IMR-90 (cell line): ENCODE measurements at regions not wholly inside any gene's neighbourhood (a gene's known extent, or its start where the extent isn't known, plus 50 kb on each side); places are given as distances from the start of the nearest gene placed in this dataset.

Experiments used
- ATAC-seq: fragments of 200-7000 bp; cut with Tn5 transposase; 2 replicates; pipeline ENCODE4 v1.9.1; 2020; ENCODE audit warnings: low read depth, mild to moderate bottlenecking, moderate library complexity
- BruUV-seq: library from RNA; stranded (reverse); fragments of 400-500 nt; replicated peaks from 2 replicates; lab custom pipeline; 2021; lab: Mats Ljungman, UMichigan
- CTCF ChIA-PET: fragments of 300-600 bp; formaldehyde crosslinking; extraction: SDS; loops from one replicate; lab custom pipeline; 2021; ENCODE audit warnings: antibody characterized with exemption; lab: Yijun Ruan, JAX
- POLR2A ChIA-PET: fragments of 300-600 bp; sonication (Branson Sonifier 250); formaldehyde crosslinking; loops from one replicate; lab custom pipeline; 2022; ENCODE audit warnings: antibody characterized with exemption; ENCODE audit not compliant: unreplicated experiment; lab: Charles Lee
- DNase-seq: peaks from one replicate; pipeline ENCODE4 v3.0.0; 2013
- H2AFZ ChIP-seq: replicated peaks from 2 replicates; pipeline ENCODE3; 2013; ENCODE audit warnings: low read length, mild to moderate bottlenecking; ENCODE audit not compliant: poor library complexity
- H2AK5ac ChIP-seq: 2 replicates; pipeline ENCODE4 v1.6.1; 2013; ENCODE audit warnings: low read depth, low read length, inconsistent platforms
- H2AK9ac ChIP-seq: replicated peaks from 2 replicates; pipeline ENCODE3; 2013; ENCODE audit warnings: mild to moderate bottlenecking, low read depth, low read length, moderate library complexity; ENCODE audit not compliant: poor library complexity
- H2BK120ac ChIP-seq: 2 replicates; pipeline ENCODE4 v1.6.1; 2013; ENCODE audit warnings: low read depth, low read length, inconsistent platforms
- H2BK15ac ChIP-seq: 3 replicates; pipeline ENCODE4 v1.6.1; 2013; ENCODE audit warnings: low read depth, low read length, inconsistent platforms
- H2BK20ac ChIP-seq: 2 replicates; pipeline ENCODE4 v1.6.1; 2013; ENCODE audit warnings: low read depth, mild to moderate bottlenecking, inconsistent platforms, low read length, moderate library complexity
- H2BK5ac ChIP-seq: 2 replicates; pipeline ENCODE4 v1.6.1; 2013; ENCODE audit warnings: mild to moderate bottlenecking, low read depth, low read length, inconsistent platforms; ENCODE audit not compliant: poor library complexity, severe bottlenecking
- H3K14ac ChIP-seq: replicated peaks from 2 replicates; pipeline ENCODE4 v1.6.1; 2013; ENCODE audit warnings: low read depth, low read length, inconsistent platforms
- H3K18ac ChIP-seq: 2 replicates; pipeline ENCODE4 v1.6.1; 2013; ENCODE audit warnings: low read depth, low read length, control low read depth
- H3K23ac ChIP-seq: 2 replicates; pipeline ENCODE4 v1.6.1; 2013; ENCODE audit warnings: low read depth, low read length, inconsistent platforms
- H3K27ac ChIP-seq: 2 replicates; pipeline ENCODE4 v1.5.1; 2013; ENCODE audit warnings: mild to moderate bottlenecking, control low read depth, low read length; ENCODE audit not compliant: insufficient read depth
- H3K27me3 ChIP-seq: 2 replicates; pipeline ENCODE4 v1.6.1; 2013; ENCODE audit warnings: low read length; ENCODE audit not compliant: control insufficient read depth, insufficient read depth
- H3K36me3 ChIP-seq: 2 replicates; pipeline ENCODE4 v1.6.1; 2013; ENCODE audit warnings: low read length, mixed read lengths; ENCODE audit not compliant: control insufficient read depth, insufficient read depth
- H3K4ac ChIP-seq: 2 replicates; pipeline ENCODE4 v1.6.1; 2013; ENCODE audit warnings: low read depth, low read length, inconsistent platforms
- H3K4me1 ChIP-seq: 2 replicates; pipeline ENCODE4 v1.6.1; 2013; ENCODE audit warnings: low read length, mixed read lengths; ENCODE audit not compliant: control insufficient read depth, insufficient read depth
- H3K4me2 ChIP-seq: 2 replicates; pipeline ENCODE4 v1.6.1; 2013; ENCODE audit warnings: low read depth, mild to moderate bottlenecking, control low read depth, low read length, moderate library complexity
- H3K4me3 ChIP-seq: 2 replicates; pipeline ENCODE4 v1.5.1; 2013; ENCODE audit warnings: low read depth, mild to moderate bottlenecking, control low read depth, low read length, moderate library complexity; ENCODE audit not compliant: insufficient read depth
- H3K56ac ChIP-seq: 2 replicates; pipeline ENCODE4 v1.6.1; 2013; ENCODE audit warnings: low read length, inconsistent platforms; ENCODE audit not compliant: insufficient read depth; ENCODE audit errors: extremely low read depth
- H3K79me1 ChIP-seq, 2 experiments: 2 replicates each; pipeline ENCODE4 v1.6.1; 2013; ENCODE audit warnings: low read length in 2 of 2, inconsistent platforms in 1 of 2, low read depth in 1 of 2
- H3K9ac ChIP-seq: 2 replicates; pipeline ENCODE4 v1.6.1; 2013; ENCODE audit warnings: low read depth, low read length, control low read depth
- H3K9me1 ChIP-seq: 2 replicates; pipeline ENCODE4 v1.6.1; 2013; ENCODE audit warnings: low read length, inconsistent platforms; ENCODE audit not compliant: insufficient read depth
- H3K9me3 ChIP-seq: 2 replicates; pipeline ENCODE4 v1.6.1; 2013; ENCODE audit warnings: low read length; ENCODE audit not compliant: control insufficient read depth, insufficient read depth
- H4K20me1 ChIP-seq: 2 replicates; pipeline ENCODE4 v1.6.1; 2013; ENCODE audit warnings: low read length, inconsistent platforms; ENCODE audit not compliant: insufficient read depth
- H4K5ac ChIP-seq: 2 replicates; pipeline ENCODE4 v1.6.1; 2013; ENCODE audit warnings: mild to moderate bottlenecking, low read depth, low read length, control low read depth
- H4K8ac ChIP-seq, 2 experiments: 2 replicates each; pipeline ENCODE4 v1.6.1; 2013; ENCODE audit warnings: low read depth in 2 of 2, low read length in 2 of 2, control low read depth in 1 of 2, inconsistent platforms in 1 of 2
- H4K91ac ChIP-seq: 2 replicates; pipeline ENCODE4 v1.6.1; 2013; ENCODE audit warnings: low read depth, low read length, inconsistent platforms; ENCODE audit not compliant: insufficient read depth
- BHLHE40 ChIP-seq: fragments of 150-350 bp; IDR thresholded peaks from 2 replicates; pipeline ENCODE4 v1.6.1; 2016; ENCODE audit warnings: mild to moderate bottlenecking, low read depth, low read length
- CEBPB ChIP-seq: IDR thresholded peaks from 2 replicates; pipeline ENCODE4 v1.6.1; 2012; ENCODE audit warnings: low read depth, low read length, improper control_type of control experiment
- WGBS, 2 experiments: methylation state at CpG; one replicate each; pipeline versions ENCODE4 v1.1.5 to v1.1.7; 2013; ENCODE audit warnings: missing lambda C conversion rate in 2 of 2; ENCODE audit not compliant: insufficient read length in 1 of 2; ENCODE audit errors: extremely low coverage in 2 of 2; 5-methylcytosine and 5-hydroxymethylcytosine counted together
- dilution Hi-C: fragments of 300-500 bp; cut with HindIII; formaldehyde crosslinking; loops from one replicate; pipeline ENCODE4 v1.14.3; 2018; ENCODE audit warnings: low sequenced_read_pairs; ENCODE audit not compliant: unreplicated experiment
- in situ Hi-C: fragments of 300-500 bp; cut with MboI; formaldehyde crosslinking; loops from 3 replicates; pipeline ENCODE4 v1.14.3; 2019; ENCODE audit warnings: low sequenced_read_pairs, inconsistent platforms, mixed read lengths
- intact Hi-C: fragments of 100-400 bp; cut with micrococcal nuclease; formaldehyde crosslinking; loops from 2 replicates; pipeline ENCODE4 v1.10.0; 2022

GRCh38 chr7:25857376-25858067, 294.5 kb upstream of the NFE2L3 start:
- H3K18ac ChIP-seq, result peak overlapping the region; percentile 87
- H2AFZ ChIP-seq, result peak overlapping the region; percentile 92
- intact Hi-C loops (loop anchor here (10.0 kb wide), 1 partner anchor 347 kb away; the partner anchor contains the start of genes CBX3 and HNRNPA2B1), in situ Hi-C loops (loop anchor here (10.0 kb wide), 2 partner anchors 347 to 997 kb away; partner anchors contain the start of genes CBX3 and HNRNPA2B1), dilution Hi-C loops (no loop called here)
- H2AK9ac ChIP-seq, result peak overlapping the region; percentile 43
- no peaks in the 10 kb centered on the region for H3K4me1 ChIP-seq
- POLR2A ChIA-PET, result no interaction called here
- H4K5ac ChIP-seq, result peak overlapping the region; percentile 96
- peak overlapping the region; percentile 82 for H3K27ac ChIP-seq
- BruUV-seq, result no TSS peak
- peak overlapping the region; percentile 85 for H3K4ac ChIP-seq
- H3K14ac ChIP-seq, result peak overlapping the region; percentile 79
- ATAC-seq (no peak), DNase-seq (peak; percentile 55)
- WGBS, 2 experiments, result no CpG with 5 or more reads among the region's 21 CpGs
- peak overlapping the region; percentile 87 for H3K23ac ChIP-seq
- H4K20me1 ChIP-seq, result no peaks in the 10 kb centered on the region
- peak overlapping the region; percentile 72 for H4K91ac ChIP-seq
- no peaks in the 10 kb centered on the region for H3K36me3 ChIP-seq
- peak overlapping the region; percentile 70 to 93 for H4K8ac ChIP-seq
- no peaks in the 10 kb centered on the region for H3K79me1 ChIP-seq
- peak overlapping the region; percentile 92 for H2BK5ac ChIP-seq
- H3K9me3 ChIP-seq, result no peaks in the 10 kb centered on the region
- peak overlapping the region; percentile 53 for H3K9ac ChIP-seq
- H3K9me1 ChIP-seq, result peaks cover 4% of the 10 kb centered on the region; the same call in 1 of the 2 replicates
- H3K4me3 ChIP-seq, result peak overlapping the region; percentile 57
- peaks cover 3% of the 10 kb centered on the region; the same call in 1 of the 2 replicates for H3K27me3 ChIP-seq
- CTCF ChIA-PET, result interaction anchor here (1.1 kb wide), 1 partner anchor 565 kb away, joined by 3 read pairs; no protein-coding TSS in a partner anchor
- TF ChIP-seq BHLHE40 (no peak), CEBPB (peak; percentile 82)
- peak overlapping the region; percentile 28; the same call in 1 of the 2 replicates for H2BK20ac ChIP-seq
- peak overlapping the region; percentile 76; the same call in 1 of the 2 replicates for H2BK120ac ChIP-seq
- peak overlapping the region; percentile 94 for H3K4me2 ChIP-seq
- H2BK15ac ChIP-seq, result peak overlapping the region; percentile 63; the same call in 2 of the 3 replicates
- peak overlapping the region; percentile 74 for H3K56ac ChIP-seq
- H2AK5ac ChIP-seq, result no peak overlapping the region
